HL-60 (cell line): ENCODE measurements at regions not wholly inside any gene's neighbourhood (a gene's known extent, or its start where the extent isn't known, plus 50 kb on each side); places are given as distances from the start of the nearest gene placed in this dataset.

Source experiments
- DNase-seq, 2 experiments: peaks; one replicate each; pipeline ENCODE4 v3.0.0-alpha.2; 2010 to 2020; ENCODE audit warnings: low read depth in 1 of 2, low spot score in 1 of 2
- H3K27ac ChIP-seq: fragments of 250-450 bp; sonication (Bioruptor Pico); replicated peaks from 2 replicates; pipeline ENCODE4 v1.5.1; 2020; ENCODE audit warnings: mild to moderate bottlenecking, moderate library complexity
- H3K27me3 ChIP-seq: fragments of 250-450 bp; sonication (Bioruptor Pico); 2 replicates; pipeline ENCODE4 v1.5.1; 2021; ENCODE audit warnings: mild to moderate bottlenecking, moderate library complexity; ENCODE audit not compliant: insufficient read depth, poor library complexity, severe bottlenecking
- H3K4me3 ChIP-seq: replicated peaks from 2 replicates; pipeline ENCODE4 v1.5.1; 2011; ENCODE audit warnings: mild to moderate bottlenecking, control low read depth, low read length; ENCODE audit not compliant: insufficient read depth
- GABPA ChIP-seq: IDR thresholded peaks from 2 replicates; pipeline ENCODE4 v1.6.1; 2012; ENCODE audit warnings: low read depth
- POLR2AphosphoS5 ChIP-seq: IDR thresholded peaks from 2 replicates; pipeline ENCODE4 v1.6.1; 2012; ENCODE audit warnings: low read depth
- REST ChIP-seq: IDR thresholded peaks from 2 replicates; pipeline ENCODE4 v1.6.1; 2012; ENCODE audit warnings: low read depth; ENCODE audit not compliant: insufficient replicate concordance
- SPI1 ChIP-seq: IDR thresholded peaks from 2 replicates; pipeline ENCODE4 v1.6.1; 2012; ENCODE audit warnings: low read depth, mild to moderate bottlenecking, borderline replicate concordance
- TF ChIP-seq, protein P1 (sequence below): IDR thresholded peaks from one replicate; pipeline ENCODE4 v1.5.1; 2011; ENCODE audit warnings: low read length, control low read depth, inconsistent platforms; ENCODE audit not compliant: insufficient read depth

DNA sequence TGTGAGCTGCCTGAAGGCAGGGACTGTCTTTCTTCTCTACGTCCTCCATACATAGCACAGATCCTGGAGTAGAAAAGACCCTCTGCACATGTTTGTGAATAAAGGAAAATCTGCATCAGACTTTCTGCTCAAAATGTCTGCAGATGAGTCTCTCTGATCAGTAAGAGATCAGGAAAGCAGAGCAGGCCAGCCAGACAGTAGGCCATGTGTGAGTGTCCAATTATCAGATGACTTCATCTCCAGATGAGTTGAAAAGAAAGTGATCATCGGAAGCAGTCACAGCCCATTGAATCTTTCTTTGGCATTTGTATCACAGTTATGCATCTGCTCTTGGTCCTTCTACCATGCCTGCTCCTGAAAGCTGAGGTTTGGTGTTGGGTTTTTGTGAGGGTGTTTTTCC lies 298.7 kb upstream of the NCAM1 start:
- DNase-seq = no peak
- Histone ChIP-seq H3K27ac (no peak overlapping the region), H3K4me3 (no peak overlapping the region), H3K27me3 (peaks cover 4% of the 10 kb centered on the region)
- TF ChIP-seq GABPA = no peak
- no peak for TF ChIP-seq POLR2AphosphoS5
- TF ChIP-seq, protein P1, sequence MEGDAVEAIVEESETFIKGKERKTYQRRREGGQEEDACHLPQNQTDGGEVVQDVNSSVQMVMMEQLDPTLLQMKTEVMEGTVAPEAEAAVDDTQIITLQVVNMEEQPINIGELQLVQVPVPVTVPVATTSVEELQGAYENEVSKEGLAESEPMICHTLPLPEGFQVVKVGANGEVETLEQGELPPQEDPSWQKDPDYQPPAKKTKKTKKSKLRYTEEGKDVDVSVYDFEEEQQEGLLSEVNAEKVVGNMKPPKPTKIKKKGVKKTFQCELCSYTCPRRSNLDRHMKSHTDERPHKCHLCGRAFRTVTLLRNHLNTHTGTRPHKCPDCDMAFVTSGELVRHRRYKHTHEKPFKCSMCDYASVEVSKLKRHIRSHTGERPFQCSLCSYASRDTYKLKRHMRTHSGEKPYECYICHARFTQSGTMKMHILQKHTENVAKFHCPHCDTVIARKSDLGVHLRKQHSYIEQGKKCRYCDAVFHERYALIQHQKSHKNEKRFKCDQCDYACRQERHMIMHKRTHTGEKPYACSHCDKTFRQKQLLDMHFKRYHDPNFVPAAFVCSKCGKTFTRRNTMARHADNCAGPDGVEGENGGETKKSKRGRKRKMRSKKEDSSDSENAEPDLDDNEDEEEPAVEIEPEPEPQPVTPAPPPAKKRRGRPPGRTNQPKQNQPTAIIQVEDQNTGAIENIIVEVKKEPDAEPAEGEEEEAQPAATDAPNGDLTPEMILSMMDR = no peak
- TF ChIP-seq SPI1 = no peak

GRCh38 chr11:112663947-112664634 lies 297.1 kb upstream of the NCAM1 start:
- Histone ChIP-seq H3K4me3 (no peak overlapping the region), H3K27ac (no peak overlapping the region), H3K27me3 (peaks cover 4% of the 10 kb centered on the region)
- DNase-seq = no peak
- TF ChIP-seq REST (no peak), GABPA (no peak), POLR2AphosphoS5 (no peak)

- TF ChIP-seq, protein P1 = no peak
- TF ChIP-seq SPI1 (no peak), REST (no peak), POLR2AphosphoS5 (no peak), GABPA (no peak)
- peaks cover 4% of the 10 kb centered on the region for H3K27me3 ChIP-seq
- DNase-seq = no peak
- H3K4me3 ChIP-seq = no peak overlapping the region
- no peak overlapping the region for H3K27ac ChIP-seq
Measured at GRCh38 chr11:112665291-112665690, 295.9 kb upstream of the NCAM1 start.

DNA sequence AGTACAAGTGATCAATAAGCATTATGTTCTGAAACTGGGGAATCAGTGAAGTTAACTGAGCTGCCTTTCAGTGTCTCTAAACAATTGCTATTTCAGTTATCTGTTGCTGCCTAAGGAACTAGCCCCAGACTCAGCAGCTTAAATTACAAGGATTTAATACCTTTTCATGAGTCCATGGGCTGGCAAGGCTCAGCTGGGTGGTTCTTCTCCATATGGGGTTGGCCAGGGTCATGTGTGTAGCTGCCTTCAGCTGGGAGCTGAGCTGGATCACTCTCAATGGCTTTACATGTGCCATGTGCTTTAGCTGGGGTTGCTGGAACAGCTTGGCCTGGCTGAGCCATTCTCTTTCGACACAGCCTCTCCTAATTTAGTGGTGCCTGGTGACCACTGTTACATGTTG lies 295.0 kb upstream of the NCAM1 start:
- Histone ChIP-seq H3K4me3 (no peak overlapping the region), H3K27ac (no peak overlapping the region), H3K27me3 (peaks cover 4% of the 10 kb centered on the region)
- DNase-seq = no peak
- TF ChIP-seq GABPA (no peak), SPI1 (no peak), REST (no peak), POLR2AphosphoS5 (no peak)
- TF ChIP-seq, protein P1 = no peak
